Skeletal muscle cell (primary cell): ENCODE measurements at regions not wholly inside any gene's neighbourhood (a gene's known extent, or its start where the extent isn't known, plus 50 kb on each side); places are given as distances from the start of the nearest gene placed in this dataset.
"Not testable (repeated sequence)": the region's sequence is repeated elsewhere in the genome, so short reads cannot be mapped to it uniquely, and the experiment has no call there.

Experiments
- DNase-seq: peaks from one replicate; pipeline ENCODE4 v3.0.0-alpha.2; 2010; ENCODE audit warnings: low read depth
- H3K4me3 ChIP-seq: 2 replicates; pipeline ENCODE4 v1.5.1; 2011; ENCODE audit warnings: low read depth, mild to moderate bottlenecking, control low read depth, low read length, moderate library complexity

DNA sequence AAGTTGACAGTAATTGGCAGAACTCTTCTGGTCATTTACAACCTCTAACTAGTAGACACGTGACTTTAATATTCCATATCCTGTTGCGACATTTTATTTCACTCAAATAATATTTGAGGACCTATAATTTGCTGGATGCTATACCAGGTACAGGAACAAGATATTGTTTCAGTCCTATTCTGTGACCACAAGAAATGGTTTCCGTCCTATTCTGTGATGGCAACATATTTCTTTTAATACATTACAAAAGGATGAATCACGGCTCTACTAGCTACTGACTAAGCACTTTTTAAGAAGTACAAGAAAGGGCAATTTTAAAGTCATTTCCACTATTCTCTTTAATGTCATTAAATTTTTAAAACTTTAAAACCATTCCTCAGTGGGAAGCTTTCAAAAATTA lies 400.2 kb downstream of the CNTN3 start:
- H3K4me3 ChIP-seq, result no peak overlapping the region
- DNase-seq, result no peak

- DNase-seq, result no peak
- no peak overlapping the region for H3K4me3 ChIP-seq
These were observed 403.7 kb downstream of the CNTN3 start for GRCh38 chr3:74210739-74211138.

DNA sequence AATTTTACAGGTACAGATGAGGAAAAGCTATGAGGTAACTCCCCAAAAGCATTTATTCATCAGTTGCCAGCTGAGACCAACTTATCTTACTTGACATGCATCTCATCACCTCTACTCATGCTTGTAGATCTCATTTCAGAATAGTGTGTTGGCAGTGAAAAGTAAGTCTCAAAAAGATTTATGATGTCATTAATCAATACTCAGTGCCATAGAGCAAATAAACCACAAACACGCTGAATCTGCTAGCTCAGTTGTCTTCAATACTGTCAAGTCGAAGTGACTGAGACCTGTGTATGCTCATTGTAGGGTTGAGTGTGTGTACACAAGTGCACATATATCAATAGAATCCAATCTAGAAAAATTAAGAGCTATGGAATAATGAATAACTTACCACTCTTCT lies 413.5 kb downstream of the CNTN3 start:
- H3K4me3 ChIP-seq, result no peak overlapping the region
- DNase-seq, result no peak

GRCh38 chr3:74178664-74179063 lies 435.8 kb downstream of the CNTN3 start:
- not testable (repeated sequence) for DNase-seq, H3K4me3 ChIP-seq

DNA sequence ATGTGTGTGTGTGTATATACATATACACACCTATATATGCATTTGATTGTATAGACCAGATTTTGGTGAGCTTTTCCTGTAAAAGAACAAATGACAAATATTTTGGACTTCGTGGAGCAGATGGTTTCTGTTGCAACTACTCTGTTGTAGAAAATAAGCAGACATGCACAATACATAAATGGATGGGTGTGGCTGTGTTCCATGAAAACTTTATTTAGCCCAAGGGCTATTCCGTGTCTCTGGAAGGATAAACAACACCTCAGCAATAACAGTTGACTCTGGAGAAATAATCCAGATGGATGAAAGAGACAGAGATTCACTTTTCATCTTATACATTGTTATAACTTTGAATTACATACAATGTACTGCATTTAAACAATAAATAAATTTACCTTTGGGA lies 441.4 kb downstream of the CNTN3 start:
- no peak for DNase-seq
- no peak overlapping the region for H3K4me3 ChIP-seq

GRCh38 chr3:74167926-74168325 lies 446.5 kb downstream of the CNTN3 start:
- DNase-seq, result no peak
- no peak overlapping the region for H3K4me3 ChIP-seq

GRCh38 chr3:74165211-74165610 lies 449.2 kb downstream of the CNTN3 start:
- H3K4me3 ChIP-seq, result no peak overlapping the region
- no peak for DNase-seq

DNA sequence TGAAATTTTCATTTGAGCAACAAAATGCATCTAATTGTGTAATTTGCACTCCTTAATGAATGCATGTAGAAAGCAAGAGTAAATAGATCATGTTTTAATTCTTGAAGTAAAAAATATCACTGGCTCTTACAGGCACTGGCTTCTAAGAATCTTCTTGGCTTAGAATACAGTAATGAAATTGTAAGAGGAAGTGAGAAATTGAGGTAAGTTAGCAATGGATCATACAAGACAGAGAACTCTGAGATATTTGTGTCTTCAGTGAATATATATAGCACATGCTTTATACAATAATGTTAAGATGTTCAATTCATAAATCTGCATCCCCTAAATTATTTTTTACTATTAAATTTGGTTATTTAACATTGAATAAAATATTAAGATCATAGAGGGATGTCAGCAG lies 465.0 kb downstream of the CNTN3 start:
- no peak overlapping the region for H3K4me3 ChIP-seq
- no peak for DNase-seq

GRCh38 chr3:74145277-74145676 lies 469.2 kb downstream of the CNTN3 start:
- H3K4me3 ChIP-seq, result no peak overlapping the region
- no peak for DNase-seq

DNA sequence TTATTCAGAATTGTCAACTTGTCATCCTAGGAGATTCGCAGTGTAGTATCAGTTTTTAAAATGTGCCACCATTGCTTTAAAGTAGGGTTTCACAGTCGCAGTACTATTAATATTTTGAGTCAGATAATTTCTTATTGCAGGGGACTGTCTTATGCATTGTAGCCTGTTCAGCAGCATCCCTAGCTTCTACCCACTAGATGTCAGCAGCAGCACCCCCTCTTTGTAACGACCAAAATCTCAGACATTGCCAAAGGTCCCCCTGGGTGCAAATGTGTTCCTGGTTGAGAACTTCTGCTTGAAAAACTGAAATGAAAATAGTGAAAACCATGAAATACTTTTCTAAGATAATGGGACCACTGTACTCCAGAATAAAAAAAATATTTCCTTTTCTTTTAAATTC lies 474.8 kb downstream of the CNTN3 start:
- no peak for DNase-seq
- H3K4me3 ChIP-seq, result no peak overlapping the region

DNA sequence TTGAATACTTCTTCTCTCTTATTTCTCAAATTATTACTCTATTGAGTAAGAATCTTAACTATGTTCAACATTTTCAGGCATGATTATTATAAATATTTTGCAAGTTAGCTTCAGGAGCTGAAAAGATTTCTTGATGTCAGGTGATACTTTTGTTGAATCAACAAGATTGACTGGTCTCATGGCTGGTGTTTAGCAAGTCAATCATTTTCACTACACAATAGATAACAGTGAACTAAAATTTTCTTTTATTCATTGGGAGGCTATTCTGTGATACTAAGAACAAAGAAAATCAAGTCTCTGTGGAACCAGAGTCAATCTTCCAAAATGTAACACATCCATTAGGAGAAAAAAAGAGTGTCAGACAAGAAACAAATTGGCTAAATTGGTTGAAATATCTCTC lies 476.7 kb downstream of the CNTN3 start:
- H3K4me3 ChIP-seq, result no peak overlapping the region
- DNase-seq, result no peak

GRCh38 chr3:74135808-74136207 lies 478.7 kb downstream of the CNTN3 start:
- DNase-seq, result no peak
- H3K4me3 ChIP-seq, result no peak overlapping the region

- no peak for DNase-seq
- no peak overlapping the region for H3K4me3 ChIP-seq
These were observed 479.6 kb downstream of the CNTN3 start for GRCh38 chr3:74134831-74135230.

DNA sequence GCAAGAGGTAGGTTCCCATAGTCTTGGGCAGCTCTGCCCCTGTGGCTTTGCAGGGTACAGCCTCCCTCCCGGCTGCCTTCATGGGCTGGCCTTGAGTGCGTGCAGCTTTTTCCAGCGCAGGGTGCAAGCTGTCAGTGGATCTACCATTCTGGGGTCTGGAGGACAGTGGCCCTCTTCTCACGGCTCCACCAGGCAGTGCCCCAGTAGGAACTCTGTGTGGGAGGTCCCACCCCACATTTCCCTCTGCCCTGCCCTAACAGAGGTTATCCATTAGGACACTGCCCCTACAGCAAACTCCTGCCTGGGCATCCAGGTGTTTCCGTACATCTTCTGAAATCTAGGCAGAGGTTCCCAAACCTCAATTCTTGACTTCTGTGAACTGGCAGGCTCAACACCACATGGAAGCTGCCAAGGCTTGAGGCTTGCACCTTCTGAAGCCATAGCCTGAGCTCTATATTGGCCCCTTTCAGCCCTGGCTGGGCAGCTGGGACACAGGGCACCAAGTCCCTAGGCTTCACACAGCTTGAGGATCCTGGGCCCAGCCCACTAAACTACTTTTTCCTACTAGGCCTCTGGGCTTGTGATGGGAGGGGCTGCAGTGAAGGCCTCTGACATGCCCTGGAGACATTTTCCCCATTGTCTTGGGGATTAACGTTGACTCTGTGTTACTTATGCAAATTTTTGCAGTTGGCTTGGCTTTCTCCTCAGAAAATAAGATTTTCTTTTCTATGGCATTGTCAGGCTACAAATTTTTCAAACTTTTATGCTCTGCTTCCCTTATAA lies 482.7 kb downstream of the CNTN3 start:
- DNase-seq, H3K4me3 ChIP-seq: not testable (repeated sequence)

GRCh38 chr3:74129611-74130010 lies 484.8 kb downstream of the CNTN3 start:
- no peak for DNase-seq
- no peak overlapping the region for H3K4me3 ChIP-seq

DNA sequence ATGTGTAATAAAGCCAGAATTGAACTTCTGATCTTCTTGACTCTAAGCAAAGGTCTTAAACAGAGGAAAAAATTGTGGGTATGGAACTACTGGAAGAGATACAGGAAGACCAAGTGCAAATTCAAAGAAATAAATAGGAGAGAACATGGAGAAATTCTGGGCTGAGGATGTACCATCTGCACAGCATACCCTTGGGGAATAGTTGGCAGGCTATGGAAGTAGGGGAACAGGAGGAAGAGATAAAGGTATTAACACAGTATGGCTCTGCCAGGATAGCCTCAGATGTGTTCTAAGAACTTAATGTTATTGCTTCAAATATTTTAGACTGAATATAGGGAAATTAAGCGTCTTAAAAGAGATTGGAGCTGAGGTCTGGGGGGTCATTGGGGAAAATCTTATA lies 485.4 kb downstream of the CNTN3 start:
- no peak for DNase-seq

DNA sequence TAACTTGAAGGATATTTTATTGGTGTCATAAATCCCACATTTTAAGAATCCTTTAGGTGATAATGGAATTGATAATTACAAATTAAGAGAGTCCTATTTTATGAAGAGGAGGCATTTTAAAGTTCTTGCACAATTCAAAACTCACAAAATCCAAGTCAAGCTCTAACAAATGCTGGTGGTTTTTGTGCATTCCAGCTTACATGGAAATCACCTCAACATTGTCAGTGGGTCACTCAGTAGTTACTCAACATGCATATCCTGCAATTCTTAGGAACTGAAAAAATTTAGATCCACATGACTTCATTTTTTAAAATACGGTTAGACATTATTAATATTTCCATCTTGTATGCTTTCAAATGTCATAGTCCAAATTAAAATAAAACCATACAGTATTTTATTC lies 487.2 kb downstream of the CNTN3 start:
- DNase-seq, result no peak
- H3K4me3 ChIP-seq, result no peak overlapping the region

More for the DNA sequence above, 485.4 kb downstream of the CNTN3 start:
- no peak overlapping the region for H3K4me3 ChIP-seq

DNA sequence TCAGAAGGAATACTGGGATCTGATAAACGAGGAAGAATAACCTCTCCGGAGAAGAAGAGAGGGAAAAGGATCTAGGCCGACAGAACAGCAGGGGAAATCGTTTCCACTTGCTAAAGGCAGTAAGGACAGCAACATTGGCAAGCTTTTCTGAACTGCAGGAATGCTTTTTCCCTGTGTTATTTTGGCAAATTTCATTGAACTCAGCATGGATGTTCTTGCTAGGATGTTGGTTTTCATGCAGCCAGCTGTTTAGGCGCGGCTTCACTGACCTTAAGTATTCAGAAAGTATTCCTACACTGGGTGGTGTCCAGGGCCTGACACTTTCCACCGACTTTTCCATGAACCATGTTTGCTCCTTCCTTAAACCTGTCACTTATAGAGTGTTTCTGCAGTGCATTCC lies 489.7 kb downstream of the CNTN3 start:
- H3K4me3 ChIP-seq, result no peak overlapping the region
- DNase-seq, result no peak

DNA sequence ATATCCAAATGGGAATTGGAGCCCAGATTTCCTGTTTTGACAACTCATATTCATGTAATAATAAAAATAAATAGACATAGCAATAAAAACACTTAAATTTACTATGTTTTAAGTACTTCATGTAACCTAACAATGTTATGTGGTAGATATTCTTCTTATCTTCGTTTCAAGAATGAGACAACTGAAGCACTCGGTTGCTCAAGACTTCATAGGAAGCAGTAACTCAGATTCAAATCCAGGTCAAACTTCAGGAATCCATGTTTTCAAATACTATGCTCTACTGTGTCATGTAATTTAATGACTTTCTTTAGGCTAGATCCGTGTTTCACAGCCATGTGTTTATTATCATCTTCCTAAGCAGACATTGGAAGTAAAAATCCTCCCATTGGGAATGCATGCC lies 492.2 kb downstream of the CNTN3 start:
- DNase-seq, result no peak

DNA sequence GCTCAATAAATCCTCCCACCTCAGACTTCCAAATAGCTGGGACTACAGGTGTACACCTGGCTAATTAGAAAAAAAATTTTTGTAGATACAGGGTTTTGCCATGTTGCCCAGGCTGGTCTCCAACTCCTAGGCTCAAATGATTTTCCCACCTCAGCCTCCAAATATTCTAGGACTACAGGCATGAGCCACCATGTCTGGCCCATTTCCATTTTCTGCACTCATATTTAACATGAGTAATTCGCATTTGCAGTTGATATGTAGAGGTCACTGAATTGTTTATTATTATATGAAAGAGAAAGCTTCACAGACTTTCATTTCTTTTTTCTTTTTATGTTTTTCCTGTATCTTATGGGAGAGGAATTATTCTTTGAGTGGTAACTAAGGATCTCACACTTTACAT lies 492.7 kb downstream of the CNTN3 start:
- DNase-seq, result no peak
- H3K4me3 ChIP-seq, result no peak overlapping the region

More for the DNA sequence above, 492.2 kb downstream of the CNTN3 start:
- H3K4me3 ChIP-seq, result no peak overlapping the region

DNA sequence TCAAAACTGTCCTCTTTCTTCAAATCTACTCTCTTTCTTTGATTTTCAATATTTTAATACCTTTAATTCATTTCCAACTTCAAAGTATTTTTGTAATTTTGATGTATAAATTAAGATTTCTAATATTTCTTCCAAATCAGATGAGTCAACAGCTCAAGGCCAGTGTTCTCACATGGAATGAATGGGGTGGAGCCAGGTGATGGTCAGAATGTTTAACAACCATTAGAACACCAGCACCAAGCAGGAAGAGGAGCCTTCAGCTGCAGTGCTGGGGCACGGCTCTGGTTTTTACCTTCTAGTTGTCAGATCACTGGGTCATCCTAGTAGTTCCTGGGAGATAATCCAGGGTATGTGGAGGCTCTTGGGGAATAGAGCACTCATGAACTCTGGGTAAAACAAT lies 494.5 kb upstream of the PDZRN3 start:
- no peak for DNase-seq

DNA sequence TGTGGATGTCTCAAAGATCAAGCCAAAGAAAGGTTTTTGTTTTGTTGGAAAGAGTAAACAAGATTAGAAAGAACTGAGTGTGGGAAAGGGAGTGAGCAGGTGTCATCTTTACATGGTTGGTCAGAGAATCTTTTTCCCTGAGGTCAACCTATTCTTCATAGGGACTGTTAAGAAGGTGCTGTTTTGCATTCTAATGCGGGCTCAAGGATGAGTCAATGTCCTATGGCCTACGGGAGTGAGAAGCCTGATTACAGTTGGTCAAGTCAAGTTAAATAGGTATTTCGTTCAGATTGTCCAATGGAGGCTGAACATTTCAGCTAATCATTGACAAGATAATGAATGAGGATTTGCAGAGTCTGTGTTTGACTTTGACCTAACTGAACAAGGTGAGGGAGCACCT lies 491.2 kb upstream of the PDZRN3 start:
- no peak overlapping the region for H3K4me3 ChIP-seq
- no peak for DNase-seq

More for the DNA sequence above, 494.5 kb upstream of the PDZRN3 start:
- no peak overlapping the region for H3K4me3 ChIP-seq
